CD4-positive, alpha-beta memory T cell (primary cell): ENCODE measurements at regions not wholly inside any gene's neighbourhood (a gene's known extent, or its start where the extent isn't known, plus 50 kb on each side); places are given as distances from the start of the nearest gene placed in this dataset.
"Not testable (repeated sequence)": the region's sequence is repeated elsewhere in the genome, so short reads cannot be mapped to it uniquely, and the experiment has no call there.

Experiments
- CTCF ChIA-PET: fragments of 350-600 bp; sonication (Branson Sonifier 250); formaldehyde crosslinking; loops from one replicate; lab custom pipeline; 2021; ENCODE audit warnings: inconsistent platforms; ENCODE audit not compliant: partially characterized antibody; lab: Charles Lee
- POLR2A ChIA-PET: fragments of 350-600 bp; sonication (Branson Sonifier 250); formaldehyde crosslinking; loops from one replicate; lab custom pipeline; 2021; ENCODE audit not compliant: partially characterized antibody; lab: Charles Lee
- DNase-seq, 5 donors: peaks; one replicate each; pipeline versions ENCODE4 v3.0.0 to v3.0.0-alpha.2; 2020 to 2022; ENCODE audit warnings: mixed read lengths in 1 of 5
- H3K27ac ChIP-seq: one replicate; pipeline ENCODE4 v1.7.0; 2013; ENCODE audit warnings: low read depth, low read length
- H3K27me3 ChIP-seq: 2 replicates; pipeline ENCODE4 v1.7.0; 2013; ENCODE audit warnings: mild to moderate bottlenecking, low read length, moderate library complexity; ENCODE audit not compliant: insufficient read depth
- H3K36me3 ChIP-seq: 2 replicates; pipeline ENCODE4 v1.7.0; 2013; ENCODE audit warnings: mild to moderate bottlenecking, low read length, moderate library complexity; ENCODE audit not compliant: insufficient read depth
- H3K4me1 ChIP-seq: 2 replicates; pipeline ENCODE4 v1.7.0; 2013; ENCODE audit warnings: mild to moderate bottlenecking, low read length, moderate library complexity; ENCODE audit not compliant: insufficient read depth
- H3K4me3 ChIP-seq, 2 donors: one replicate each; pipeline ENCODE4 v1.7.0; 2013; ENCODE audit warnings: low read length in 2 of 2, mild to moderate bottlenecking in 1 of 2
- H3K9me3 ChIP-seq, 2 donors: one replicate each; pipeline ENCODE4 v1.7.0; 2013; ENCODE audit warnings: low read length in 2 of 2, control low read depth in 1 of 2; ENCODE audit not compliant: control insufficient read depth in 1 of 2
- H3K27ac Mint-ChIP-seq, 7 donors: one replicate each; pipeline ENCODE4 v1.8.0; 2020 to 2021; ENCODE audit warnings: mixed read lengths in 7 of 7, mild to moderate bottlenecking in 6 of 7, inconsistent platforms in 3 of 7, moderate library complexity in 3 of 7
- H3K27me3 Mint-ChIP-seq, 2 donors: one replicate each; pipeline ENCODE4 v1.8.0; 2020 to 2021; ENCODE audit warnings: mixed read lengths in 2 of 2
- H3K36me3 Mint-ChIP-seq, 2 donors: one replicate each; pipeline ENCODE4 v1.8.0; 2020 to 2021; ENCODE audit warnings: mixed read lengths in 2 of 2, inconsistent platforms in 1 of 2, mild to moderate bottlenecking in 1 of 2
- H3K4me1 Mint-ChIP-seq, 4 donors: one replicate each; pipeline ENCODE4 v1.8.0; 2020 to 2021; ENCODE audit warnings: mixed read lengths in 4 of 4, mild to moderate bottlenecking in 1 of 4
- H3K4me3 Mint-ChIP-seq, 8 donors: one replicate each; pipeline ENCODE4 v1.8.0; 2020 to 2021; ENCODE audit warnings: mixed read lengths in 8 of 8, mild to moderate bottlenecking in 7 of 8, moderate library complexity in 6 of 8, inconsistent platforms in 3 of 8
- H3K9me3 Mint-ChIP-seq, 8 donors: one replicate each; pipeline ENCODE4 v1.8.0; 2020 to 2021; ENCODE audit warnings: mixed read lengths in 8 of 8, mild to moderate bottlenecking in 5 of 8, inconsistent platforms in 3 of 8, moderate library complexity in 1 of 8
- intact Hi-C: fragments of 100-400 bp; cut with micrococcal nuclease; formaldehyde crosslinking; loops from one replicate; pipeline ENCODE4 v1.15.1; 2023

- Mint-ChIP-seq H3K27me3 (peaks cover 5 to 6% of the 10 kb centered on the region in 2 donors), H3K27ac (no peak overlapping the region), H3K9me3 (peaks cover 0 to 3% (median 0%) of the 10 kb centered on the region in 8 donors), H3K36me3 (no peaks in the 10 kb centered on the region), H3K4me1 (no peaks in the 10 kb centered on the region), H3K4me3 (no peak overlapping the region)
- H3K4me1 ChIP-seq: no peaks in the 10 kb centered on the region
- ChIA-PET POLR2A (no interaction called here), CTCF (no interaction called here)
- H3K27ac ChIP-seq: no peak overlapping the region
- DNase-seq: no peak
- H3K4me3 ChIP-seq: no peak overlapping the region
- intact Hi-C loops: no loop called here
- no peaks in the 10 kb centered on the region for H3K36me3 ChIP-seq
- H3K9me3 ChIP-seq: no peaks in the 10 kb centered on the region
- H3K27me3 ChIP-seq: no peaks in the 10 kb centered on the region
These were observed 126.6 kb upstream of the SLC4A4 start for GRCh38 chr4:71212216-71212615.

- H3K4me1 Mint-ChIP-seq: no peaks in the 10 kb centered on the region
- H3K4me1 ChIP-seq: no peaks in the 10 kb centered on the region
- peaks cover 7 to 10% of the 10 kb centered on the region in 2 donors for H3K27me3 Mint-ChIP-seq
- H3K36me3 Mint-ChIP-seq: no peaks in the 10 kb centered on the region
- H3K27me3 ChIP-seq: no peaks in the 10 kb centered on the region
- no peak for DNase-seq
- H3K36me3 ChIP-seq: no peaks in the 10 kb centered on the region
- peaks cover 0 to 3% (median 0%) of the 10 kb centered on the region in 8 donors for H3K9me3 Mint-ChIP-seq
- CTCF ChIA-PET: no interaction called here
- intact Hi-C loops: no loop called here
- no peak overlapping the region for H3K4me3 Mint-ChIP-seq
- peak overlapping the region in 1 of 7 donors; percentile 19 for H3K27ac Mint-ChIP-seq
- POLR2A ChIA-PET: no interaction called here
- H3K4me3 ChIP-seq: no peak overlapping the region
- H3K9me3 ChIP-seq: no peaks in the 10 kb centered on the region
- no peak overlapping the region for H3K27ac ChIP-seq
These were observed 124.2 kb upstream of the SLC4A4 start for GRCh38 chr4:71214578-71214977.

GRCh38 chr4:71216316-71216959, 122.4 kb upstream of the SLC4A4 start:
- Histone ChIP-seq H3K27ac (no peak overlapping the region), H3K27me3 (no peaks in the 10 kb centered on the region), H3K9me3 (no peaks in the 10 kb centered on the region), H3K4me1 (no peaks in the 10 kb centered on the region), H3K36me3 (no peaks in the 10 kb centered on the region), H3K4me3 (no peak overlapping the region)
- intact Hi-C loops: no loop called here
- Mint-ChIP-seq H3K4me3 (no peak overlapping the region), H3K27ac (no peak overlapping the region), H3K9me3 (peaks cover 0 to 8% (median 0%) of the 10 kb centered on the region in 8 donors), H3K27me3 (peaks cover 7 to 12% of the 10 kb centered on the region in 2 donors), H3K36me3 (no peaks in the 10 kb centered on the region), H3K4me1 (no peaks in the 10 kb centered on the region)
- no peak for DNase-seq
- POLR2A ChIA-PET: no interaction called here
- CTCF ChIA-PET: no interaction called here

- Mint-ChIP-seq H3K4me3 (no peak overlapping the region), H3K9me3 (peaks cover 0 to 8% (median 0%) of the 10 kb centered on the region in 8 donors), H3K27ac (no peak overlapping the region), H3K27me3 (peaks cover 5 to 13% of the 10 kb centered on the region in 2 donors), H3K36me3 (no peaks in the 10 kb centered on the region), H3K4me1 (no peaks in the 10 kb centered on the region)
- POLR2A ChIA-PET: no interaction called here
- H3K9me3 ChIP-seq: no peaks in the 10 kb centered on the region
- CTCF ChIA-PET: no interaction called here
- H3K27me3 ChIP-seq: no peaks in the 10 kb centered on the region
- DNase-seq: no peak
- H3K4me1 ChIP-seq: no peaks in the 10 kb centered on the region
- H3K4me3 ChIP-seq: no peak overlapping the region
- no peak overlapping the region for H3K27ac ChIP-seq
- H3K36me3 ChIP-seq: no peaks in the 10 kb centered on the region
- intact Hi-C loops: no loop called here
These were observed 121.1 kb upstream of the SLC4A4 start for GRCh38 chr4:71217688-71218087.

GRCh38 chr4:71220848-71221247, 118.0 kb upstream of the SLC4A4 start:
- H3K9me3 Mint-ChIP-seq, H3K4me3 Mint-ChIP-seq, H3K27ac ChIP-seq, H3K36me3 Mint-ChIP-seq, H3K4me3 ChIP-seq, CTCF ChIA-PET, H3K27ac Mint-ChIP-seq, intact Hi-C loops, DNase-seq, H3K9me3 ChIP-seq, H3K4me1 Mint-ChIP-seq, H3K4me1 ChIP-seq, POLR2A ChIA-PET, H3K27me3 ChIP-seq, H3K36me3 ChIP-seq: not testable (repeated sequence)
- peaks cover 4 to 17% of the 10 kb centered on the region in 2 donors for H3K27me3 Mint-ChIP-seq

DNA sequence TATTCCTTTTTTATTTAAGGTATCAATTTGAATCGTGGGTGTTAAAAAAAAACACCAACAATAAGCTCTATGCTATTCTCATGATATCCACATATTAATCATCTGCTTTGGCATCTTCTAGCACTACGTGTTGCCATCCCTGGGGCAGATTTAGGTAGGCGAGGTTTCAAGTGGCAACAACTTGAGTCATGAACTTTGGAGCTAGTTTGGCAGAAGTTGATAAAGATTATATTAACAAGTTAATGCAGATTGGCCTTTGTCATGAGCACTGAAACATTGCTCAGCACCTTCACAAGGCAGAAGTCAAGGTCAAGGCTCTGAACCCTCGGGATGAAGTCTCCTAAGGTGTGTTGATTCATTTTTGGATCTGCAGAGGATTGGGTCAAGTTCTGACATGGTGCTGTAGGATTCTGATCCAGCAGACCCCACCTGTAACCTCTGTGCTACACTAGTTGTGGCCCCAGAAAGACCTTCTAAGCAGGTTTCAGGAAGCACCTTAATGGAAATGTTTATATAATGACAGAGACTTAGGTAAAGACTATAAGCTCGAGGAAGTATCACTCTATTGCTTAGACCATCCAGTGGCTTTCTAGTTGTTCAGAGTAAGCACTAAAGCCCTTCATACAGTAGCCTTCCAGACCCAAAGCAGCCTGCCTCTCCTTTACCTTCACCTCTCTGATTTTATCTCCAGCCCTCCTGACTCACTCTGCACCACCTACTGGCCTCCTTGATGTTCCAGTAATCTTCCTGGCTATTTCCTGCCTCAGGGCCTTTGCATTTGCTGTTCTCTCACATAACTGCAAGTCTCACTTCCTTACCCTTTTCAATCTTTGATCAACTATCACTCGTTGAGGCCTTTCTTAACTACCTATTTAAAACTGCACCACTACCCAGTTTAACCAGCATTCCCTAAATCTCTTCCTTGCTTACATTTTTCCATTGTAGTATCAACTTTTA, 117.0 kb upstream of the SLC4A4 start:
- no peaks in the 10 kb centered on the region for H3K36me3 Mint-ChIP-seq
- intact Hi-C loops: no loop called here
- Histone ChIP-seq H3K4me3 (no peak overlapping the region), H3K4me1 (no peaks in the 10 kb centered on the region), H3K27me3 (no peaks in the 10 kb centered on the region), H3K36me3 (no peaks in the 10 kb centered on the region), H3K27ac (no peak overlapping the region), H3K9me3 (no peaks in the 10 kb centered on the region)
- peaks cover 4 to 12% of the 10 kb centered on the region in 2 donors for H3K27me3 Mint-ChIP-seq
- H3K4me3 Mint-ChIP-seq: no peak overlapping the region
- CTCF ChIA-PET: no interaction called here
- H3K4me1 Mint-ChIP-seq: no peaks in the 10 kb centered on the region
- H3K27ac Mint-ChIP-seq: no peak overlapping the region
- POLR2A ChIA-PET: no interaction called here
- H3K9me3 Mint-ChIP-seq: peaks cover 0 to 6% (median 0%) of the 10 kb centered on the region in 8 donors
- DNase-seq: no peak

GRCh38 chr4:71222661-71223060, 116.2 kb upstream of the SLC4A4 start:
- POLR2A ChIA-PET: no interaction called here
- intact Hi-C loops: no loop called here
- Mint-ChIP-seq H3K27me3 (peaks cover 4 to 14% of the 10 kb centered on the region in 2 donors), H3K4me1 (no peaks in the 10 kb centered on the region), H3K9me3 (peaks cover 0 to 6% (median 0%) of the 10 kb centered on the region in 8 donors), H3K4me3 (no peak overlapping the region), H3K36me3 (no peaks in the 10 kb centered on the region), H3K27ac (no peak overlapping the region)
- H3K36me3 ChIP-seq: no peaks in the 10 kb centered on the region
- CTCF ChIA-PET: no interaction called here
- H3K9me3 ChIP-seq: no peaks in the 10 kb centered on the region
- no peak overlapping the region for H3K27ac ChIP-seq
- no peaks in the 10 kb centered on the region for H3K27me3 ChIP-seq
- no peak overlapping the region for H3K4me3 ChIP-seq
- DNase-seq: no peak
- no peaks in the 10 kb centered on the region for H3K4me1 ChIP-seq
